Testis (tissue), 2 donors: ENCODE measurements at regions not wholly inside any gene's neighbourhood (a gene's known extent, or its start where the extent isn't known, plus 50 kb on each side); places are given as distances from the start of the nearest gene placed in this dataset.

Experiments used
- DNase-seq: peaks from one replicate; pipeline ENCODE4 v3.0.0-alpha.2; 2019
- H3K27ac ChIP-seq, 2 donors: fragments of 200-600 bp; sonication (generic); one replicate each; pipeline ENCODE4 v1.5.1; 2019
- H3K27me3 ChIP-seq: fragments of 200-600 bp; sonication (generic); one replicate; pipeline ENCODE4 v1.5.1; 2019
- H3K36me3 ChIP-seq: fragments of 200-600 bp; sonication (generic); one replicate; pipeline ENCODE4 v1.5.1; 2017; ENCODE audit warnings: low read depth; ENCODE audit errors: missing control alignments
- H3K4me1 ChIP-seq: fragments of 200-600 bp; sonication (generic); one replicate; pipeline ENCODE4 v1.5.1; 2019
- H3K4me3 ChIP-seq, 2 donors: fragments of 200-600 bp; sonication (generic); one replicate each; pipeline ENCODE4 v1.5.1; 2017 to 2019
- H3K9me3 ChIP-seq: fragments of 200-600 bp; sonication (generic); one replicate; pipeline ENCODE4 v1.5.1; 2017
- POLR2A ChIP-seq: fragments of 450-650 bp; IDR thresholded peaks from one replicate; pipeline ENCODE4 v1.6.1; 2017; ENCODE audit warnings: antibody characterized with exemption, mild to moderate bottlenecking, moderate library complexity
- WGBS, 2 donors: methylation state at CpG; one replicate each; pipeline ENCODE4 v1.1.5; 2018; 5-methylcytosine and 5-hydroxymethylcytosine counted together
- intact Hi-C: fragments of 100-400 bp; cut with DNase I; formaldehyde crosslinking; loops from one replicate; pipeline ENCODE4 v1.15.1; 2023; ENCODE audit warnings: low total_unique reads
- TF ChIP-seq, protein P1 (sequence below), 3 experiments: fragments of 450-650 bp in 2 of 3; fragments of 200-600 bp in 1 of 3; sonication (generic) in 1 of 3; IDR thresholded peaks; one replicate each; pipeline ENCODE4 v1.5.1; 2016 to 2019; ENCODE audit warnings: antibody characterized with exemption in 3 of 3, mild to moderate bottlenecking in 2 of 3, moderate library complexity in 1 of 3

DNA sequence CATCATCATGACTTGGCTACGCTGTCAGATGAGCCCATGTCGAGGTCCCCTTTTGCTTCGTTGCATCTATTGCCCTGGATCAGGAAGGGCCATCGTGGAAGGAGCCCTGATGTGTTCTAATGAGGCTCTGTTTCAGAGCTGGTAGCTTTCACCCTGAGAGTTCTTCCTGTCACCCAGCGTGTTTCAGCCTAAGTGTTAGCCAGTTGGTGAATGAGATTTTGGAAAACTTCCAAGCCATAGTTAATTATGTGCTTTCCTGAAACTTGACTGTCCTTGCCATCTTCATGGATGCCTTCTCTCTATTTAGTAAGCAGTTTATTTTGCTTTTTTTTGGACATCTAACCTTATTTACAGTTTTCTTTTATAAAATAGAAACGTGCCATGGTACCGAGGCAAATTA, 1695.4 kb upstream of the WWC1 start:
- 86 to 89% methylated on average over 7 of the region's 7 CpGs for WGBS, 2 donors
- Histone ChIP-seq H3K36me3 (no peaks in the 10 kb centered on the region), H3K27ac (no peak overlapping the region), H3K4me3 (no peak overlapping the region), H3K27me3 (no peaks in the 10 kb centered on the region), H3K9me3 (no peaks in the 10 kb centered on the region), H3K4me1 (no peaks in the 10 kb centered on the region)
- TF ChIP-seq, protein P1, sequence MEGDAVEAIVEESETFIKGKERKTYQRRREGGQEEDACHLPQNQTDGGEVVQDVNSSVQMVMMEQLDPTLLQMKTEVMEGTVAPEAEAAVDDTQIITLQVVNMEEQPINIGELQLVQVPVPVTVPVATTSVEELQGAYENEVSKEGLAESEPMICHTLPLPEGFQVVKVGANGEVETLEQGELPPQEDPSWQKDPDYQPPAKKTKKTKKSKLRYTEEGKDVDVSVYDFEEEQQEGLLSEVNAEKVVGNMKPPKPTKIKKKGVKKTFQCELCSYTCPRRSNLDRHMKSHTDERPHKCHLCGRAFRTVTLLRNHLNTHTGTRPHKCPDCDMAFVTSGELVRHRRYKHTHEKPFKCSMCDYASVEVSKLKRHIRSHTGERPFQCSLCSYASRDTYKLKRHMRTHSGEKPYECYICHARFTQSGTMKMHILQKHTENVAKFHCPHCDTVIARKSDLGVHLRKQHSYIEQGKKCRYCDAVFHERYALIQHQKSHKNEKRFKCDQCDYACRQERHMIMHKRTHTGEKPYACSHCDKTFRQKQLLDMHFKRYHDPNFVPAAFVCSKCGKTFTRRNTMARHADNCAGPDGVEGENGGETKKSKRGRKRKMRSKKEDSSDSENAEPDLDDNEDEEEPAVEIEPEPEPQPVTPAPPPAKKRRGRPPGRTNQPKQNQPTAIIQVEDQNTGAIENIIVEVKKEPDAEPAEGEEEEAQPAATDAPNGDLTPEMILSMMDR (IDR thresholded peaks at IDR 0.05): no peak
- no peak for TF ChIP-seq POLR2A
- intact Hi-C loops: no loop called here
- DNase-seq: no peak

DNA sequence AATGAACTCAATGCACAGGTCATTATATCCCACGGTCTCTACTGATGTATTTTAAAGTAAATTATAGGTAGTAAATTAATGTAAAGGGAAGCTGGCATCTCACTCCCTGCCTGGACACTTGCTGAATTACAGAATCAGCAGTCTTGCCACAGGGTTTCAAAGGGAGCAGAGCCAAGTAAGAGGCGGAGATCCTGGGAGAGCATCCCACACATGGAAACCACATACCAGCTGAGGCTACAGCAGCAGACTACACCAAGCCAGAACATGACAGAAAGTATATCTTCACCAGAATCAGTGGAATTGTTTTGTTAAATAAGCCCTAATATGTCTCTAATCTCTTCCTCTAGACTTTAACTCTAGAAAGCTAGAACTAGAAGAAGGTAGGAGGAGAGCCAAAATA, 1689.2 kb upstream of the WWC1 start:
- TF ChIP-seq, protein P1 (IDR thresholded peaks at IDR 0.05): no peak
- TF ChIP-seq POLR2A: no peak
- no peaks in the 10 kb centered on the region for H3K9me3 ChIP-seq
- no peaks in the 10 kb centered on the region for H3K36me3 ChIP-seq
- WGBS, 2 donors: 55 to 61% methylated on average over 2 of the region's 2 CpGs
- H3K27ac ChIP-seq: no peak overlapping the region
- no peak overlapping the region for H3K4me3 ChIP-seq
- no peaks in the 10 kb centered on the region for H3K4me1 ChIP-seq
- intact Hi-C loops: no loop called here
- no peaks in the 10 kb centered on the region for H3K27me3 ChIP-seq
- DNase-seq: no peak

DNA sequence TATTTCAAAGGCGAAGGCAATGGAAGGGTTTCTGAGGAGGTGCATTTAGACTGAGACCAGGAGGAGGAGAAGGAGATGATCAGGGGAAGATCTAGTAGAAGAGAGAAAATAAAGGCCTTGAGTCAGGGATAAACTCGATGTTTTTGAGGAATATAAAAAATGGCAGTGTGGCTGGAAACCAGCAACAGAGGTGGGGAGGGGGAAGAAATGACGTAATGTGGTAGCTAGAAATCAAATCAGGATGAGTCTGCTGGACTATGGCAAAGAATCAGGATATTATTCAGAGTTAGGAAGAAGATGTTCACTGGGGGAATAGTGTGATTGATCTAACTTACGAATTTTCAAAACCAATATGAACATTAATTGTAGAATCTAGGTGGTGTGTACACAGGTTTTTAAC, 1673.9 kb upstream of the WWC1 start:
- no peaks in the 10 kb centered on the region for H3K4me1 ChIP-seq
- 83 to 93% methylated on average over 4 of the region's 4 CpGs for WGBS, 2 donors
- no peaks in the 10 kb centered on the region for H3K36me3 ChIP-seq
- TF ChIP-seq, protein P1 (IDR thresholded peaks at IDR 0.05): no peak
- TF ChIP-seq POLR2A: no peak
- no peaks in the 10 kb centered on the region for H3K9me3 ChIP-seq
- no peak for DNase-seq
- H3K4me3 ChIP-seq: no peak overlapping the region
- intact Hi-C loops: no loop called here
- H3K27ac ChIP-seq: no peak overlapping the region
- H3K27me3 ChIP-seq: no peaks in the 10 kb centered on the region

DNA sequence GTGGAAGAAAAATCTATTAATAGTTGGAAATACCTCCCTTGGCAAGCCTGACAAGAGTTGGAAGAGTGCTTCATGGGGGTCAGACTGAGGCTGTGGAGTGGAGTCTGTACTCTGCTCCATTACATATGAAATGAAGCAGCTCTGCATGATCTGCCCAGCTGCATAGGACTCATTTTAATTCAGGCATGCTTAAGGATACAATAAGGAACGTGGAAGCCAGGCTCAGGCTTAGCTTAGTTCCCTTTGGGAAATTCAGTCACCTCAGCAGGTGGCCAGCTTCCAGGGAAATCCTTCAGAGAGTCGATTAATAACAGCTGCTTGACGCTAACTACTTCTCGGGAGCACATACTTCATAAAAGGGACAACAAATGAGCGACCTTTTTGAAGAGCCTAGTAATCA, 1672.9 kb upstream of the WWC1 start:
- no peak for DNase-seq
- WGBS, 2 donors: 49 to 73% methylated on average over 5 of the region's 5 CpGs
- intact Hi-C loops: no loop called here

DNA sequence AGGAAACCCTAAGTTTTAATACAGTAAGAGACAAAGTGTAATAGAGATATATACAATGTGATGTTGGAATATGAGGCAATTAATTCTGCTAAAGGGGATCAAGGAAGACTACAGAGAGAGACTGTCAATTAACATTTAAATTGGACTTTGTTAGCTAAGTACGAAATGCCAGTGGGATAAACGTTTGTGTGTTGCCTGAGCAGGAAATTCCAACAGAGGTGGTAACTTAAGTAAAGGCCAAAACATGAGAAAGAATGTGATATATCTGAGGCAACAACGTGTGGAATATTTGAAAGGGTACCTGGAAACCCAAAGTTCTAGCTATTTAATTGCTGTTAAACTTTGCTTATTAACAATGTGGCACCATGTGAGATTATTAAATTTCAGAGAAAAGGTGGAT, 1666.9 kb upstream of the WWC1 start:
- Histone ChIP-seq H3K27ac (no peak overlapping the region), H3K27me3 (no peaks in the 10 kb centered on the region), H3K4me1 (no peaks in the 10 kb centered on the region), H3K9me3 (no peaks in the 10 kb centered on the region), H3K36me3 (no peaks in the 10 kb centered on the region), H3K4me3 (no peak overlapping the region)
- WGBS, 2 donors: 40 to 49% methylated on average over 3 of the region's 3 CpGs
- intact Hi-C loops: no loop called here
- DNase-seq: no peak
- no peak for TF ChIP-seq POLR2A
- TF ChIP-seq, protein P1 (IDR thresholded peaks at IDR 0.05): no peak

More for the DNA sequence above, 1672.9 kb upstream of the WWC1 start:
- TF ChIP-seq POLR2A: no peak
- TF ChIP-seq, protein P1 (IDR thresholded peaks at IDR 0.05): no peak
- no peaks in the 10 kb centered on the region for H3K9me3 ChIP-seq
- no peaks in the 10 kb centered on the region for H3K4me1 ChIP-seq
- H3K27ac ChIP-seq: no peak overlapping the region
- H3K27me3 ChIP-seq: no peaks in the 10 kb centered on the region
- no peak overlapping the region for H3K4me3 ChIP-seq
- no peaks in the 10 kb centered on the region for H3K36me3 ChIP-seq
